OCI-LY3 (cell line): ENCODE measurements at regions not wholly inside any gene's neighbourhood (a gene's known extent, or its start where the extent isn't known, plus 50 kb on each side); places are given as distances from the start of the nearest gene placed in this dataset.

Experiments
- H2AFZ ChIP-seq: fragments of 200-600, 300-600 bp; shearing (Covaris generic); 2 replicates; pipeline ENCODE4 v1.6.0; 2014; ENCODE audit warnings: antibody characterized with exemption, low read depth, low read length
- H3K27ac ChIP-seq: fragments of 200-600, 300-600 bp; sonication (generic); 2 replicates; pipeline ENCODE4 v1.5.1; 2014; ENCODE audit warnings: mild to moderate bottlenecking, low read length, moderate library complexity, mixed read lengths
- H3K27me3 ChIP-seq: fragments of 200-600, 300-600 bp; sonication (generic); 2 replicates; pipeline ENCODE4 v1.6.1; 2014; ENCODE audit warnings: low read depth, low read length, mixed read lengths
- H3K36me3 ChIP-seq: fragments of 200-600, 300-600 bp; sonication (generic); replicated peaks from 2 replicates; pipeline ENCODE3; 2014; ENCODE audit warnings: low read depth, low read length, mixed read lengths
- H3K4me1 ChIP-seq: fragments of 300-600, 200-600 bp; sonication (generic); 2 replicates; pipeline ENCODE4 v1.6.1; 2014; ENCODE audit warnings: low read length, mixed read lengths
- H3K4me2 ChIP-seq: fragments of 200-600, 300-600 bp; sonication (generic); 2 replicates; pipeline ENCODE4 v1.6.1; 2014; ENCODE audit warnings: low read length, mixed read lengths
- H3K4me3 ChIP-seq: fragments of 300-600, 200-600 bp; sonication (generic); 2 replicates; pipeline ENCODE4 v1.5.1; 2014; ENCODE audit warnings: antibody characterized with exemption, mild to moderate bottlenecking, low read length, moderate library complexity
- H3K79me2 ChIP-seq: fragments of 300-600, 200-600 bp; shearing (Covaris generic); 2 replicates; pipeline ENCODE4 v1.6.1; 2014; ENCODE audit warnings: mild to moderate bottlenecking, low read length, mixed read lengths
- H3K9ac ChIP-seq: fragments of 300-600, 200-600 bp; shearing (Covaris generic); 2 replicates; pipeline ENCODE4 v1.6.0; 2014; ENCODE audit warnings: mild to moderate bottlenecking, low read length, moderate library complexity
- H3K9me3 ChIP-seq: fragments of 200-600, 300-600 bp; shearing (Covaris generic); 2 replicates; pipeline ENCODE4 v1.6.1; 2014; ENCODE audit warnings: low read length, mixed read lengths; ENCODE audit not compliant: insufficient read depth
- H4K20me1 ChIP-seq: fragments of 200-600, 300-600 bp; sonication (generic); 2 replicates; pipeline ENCODE4 v1.6.1; 2016; ENCODE audit warnings: low read length, mixed read lengths; ENCODE audit not compliant: insufficient read depth
- CTCF ChIP-seq: fragments of 200-600, 300-600 bp; sonication (generic); IDR thresholded peaks from 2 replicates; pipeline ENCODE4 v1.5.1; 2014; ENCODE audit warnings: antibody characterized with exemption, low read length, low read depth
- EZH2phosphoT487 ChIP-seq: fragments of 200-600 bp; shearing (Covaris generic); IDR thresholded peaks from 2 replicates; pipeline ENCODE4 v1.6.1; 2018; ENCODE audit warnings: antibody characterized with exemption, mixed run types, low read depth

GRCh38 chr4:34198966-34199365 lies 2045.3 kb downstream of the ARAP2 start:
- H3K4me2 ChIP-seq, result no peak overlapping the region
- no peaks in the 10 kb centered on the region for H4K20me1 ChIP-seq
- no peaks in the 10 kb centered on the region for H3K79me2 ChIP-seq
- H2AFZ ChIP-seq, result no peak overlapping the region
- TF ChIP-seq EZH2phosphoT487 (no peak), CTCF (no peak)
- H3K27me3 ChIP-seq, result no peaks in the 10 kb centered on the region
- no peak overlapping the region for H3K9ac ChIP-seq
- H3K4me3 ChIP-seq, result no peak overlapping the region
- H3K9me3 ChIP-seq, result no peaks in the 10 kb centered on the region
- no peaks in the 10 kb centered on the region for H3K4me1 ChIP-seq
- H3K36me3 ChIP-seq, result no peaks in the 10 kb centered on the region
- H3K27ac ChIP-seq, result no peak overlapping the region

GRCh38 chr4:34200535-34200934 lies 2043.8 kb downstream of the ARAP2 start:
- H3K9ac ChIP-seq, result no peak overlapping the region
- H3K27me3 ChIP-seq, result no peaks in the 10 kb centered on the region
- no peak overlapping the region for H2AFZ ChIP-seq
- H3K9me3 ChIP-seq, result no peaks in the 10 kb centered on the region
- H3K36me3 ChIP-seq, result no peaks in the 10 kb centered on the region
- H4K20me1 ChIP-seq, result no peaks in the 10 kb centered on the region
- TF ChIP-seq EZH2phosphoT487 (no peak), CTCF (no peak)
- no peaks in the 10 kb centered on the region for H3K4me1 ChIP-seq
- no peak overlapping the region for H3K4me2 ChIP-seq
- no peak overlapping the region for H3K27ac ChIP-seq
- no peak overlapping the region for H3K4me3 ChIP-seq
- H3K79me2 ChIP-seq, result no peaks in the 10 kb centered on the region

- Histone ChIP-seq H3K9ac (no peak overlapping the region), H3K79me2 (no peaks in the 10 kb centered on the region), H3K9me3 (peaks cover 6% of the 10 kb centered on the region; the same call in 1 of the 2 replicates), H3K27me3 (no peaks in the 10 kb centered on the region), H3K36me3 (no peaks in the 10 kb centered on the region), H3K4me3 (no peak overlapping the region), H3K4me2 (no peak overlapping the region), H3K4me1 (no peaks in the 10 kb centered on the region), H4K20me1 (no peaks in the 10 kb centered on the region), H2AFZ (no peak overlapping the region), H3K27ac (no peak overlapping the region)
- TF ChIP-seq CTCF, result no peak
- no peak for TF ChIP-seq EZH2phosphoT487
Measured at GRCh38 chr4:34202154-34202553, 2042.2 kb downstream of the ARAP2 start.

- Histone ChIP-seq H3K9me3 (no peaks in the 10 kb centered on the region), H2AFZ (no peak overlapping the region), H4K20me1 (no peaks in the 10 kb centered on the region), H3K79me2 (no peaks in the 10 kb centered on the region), H3K4me3 (no peak overlapping the region), H3K4me1 (no peaks in the 10 kb centered on the region), H3K27me3 (no peaks in the 10 kb centered on the region), H3K27ac (no peak overlapping the region), H3K36me3 (no peaks in the 10 kb centered on the region), H3K9ac (no peak overlapping the region), H3K4me2 (no peak overlapping the region)
- TF ChIP-seq CTCF, result no peak
- no peak for TF ChIP-seq EZH2phosphoT487
Measured at GRCh38 chr4:34220601-34221000, 2023.7 kb downstream of the ARAP2 start.
